ENCODE measurements at regions not wholly inside any gene's neighbourhood (a gene's known extent, or its start where the extent isn't known, plus 50 kb on each side); places are given as distances from the start of the nearest gene placed in this dataset.

DNA sequence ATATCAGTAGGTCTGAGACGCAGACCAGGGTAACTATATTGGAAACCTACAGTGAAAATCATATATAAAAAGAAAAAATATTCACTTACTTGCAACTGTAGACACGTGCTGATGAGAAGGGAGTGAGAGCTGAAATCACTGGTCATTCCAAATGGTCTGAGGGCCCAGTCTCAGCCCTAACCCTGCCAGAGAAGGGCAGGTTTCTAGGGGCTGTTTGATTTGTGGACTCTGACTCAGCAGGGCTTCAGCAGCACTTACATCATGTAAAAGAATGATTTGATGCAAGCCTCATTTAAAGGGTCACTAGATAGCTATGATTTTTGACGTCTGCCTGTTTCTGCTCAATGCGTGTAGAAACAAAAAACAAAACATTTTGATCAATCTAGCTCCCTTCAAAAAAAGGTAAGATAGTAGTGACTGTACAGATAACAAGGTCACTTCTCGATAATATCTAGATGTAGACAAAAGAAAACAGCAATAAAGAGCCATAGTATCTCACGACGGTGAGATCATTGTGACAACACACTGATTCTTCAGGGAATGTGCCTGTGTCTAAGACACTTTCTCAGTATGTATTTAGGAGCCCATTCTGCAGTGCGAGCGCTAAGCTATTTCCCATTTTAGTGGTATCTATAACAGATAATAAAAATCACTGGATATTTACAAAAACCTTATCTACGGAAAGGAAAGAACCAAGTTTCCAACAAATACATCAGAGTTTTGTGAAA lies 307.2 kb downstream of the HIVEP2 start:
- Mint-ChIP-seq H3K36me3 (ENCODE audit: low read depth) (peaks cover 10% of the 10 kb centered on the region; the same call in 2 of the 3 replicates), H3K9me3 (peaks cover 8% of the 10 kb centered on the region; the same call in 2 of the 3 replicates), H3K4me3 (no peak overlapping the region), H3K27me3 (ENCODE audit: insufficient read depth, low read depth, poor library complexity) (no peaks in the 10 kb centered on the region), H3K27ac (no peak overlapping the region), H3K4me1 (no peaks in the 10 kb centered on the region)
- Histone ChIP-seq H4K20me1 (replicated peaks; ENCODE audit: insufficient read depth) (no peaks in the 10 kb centered on the region), H3K79me2 (replicated peaks; ENCODE audit: insufficient read depth) (no peaks in the 10 kb centered on the region), H3K36me3 (ENCODE audit: insufficient read depth) (no peaks in the 10 kb centered on the region), H2AFZ (peak overlapping the region; percentile 63), H3K9me2 (ENCODE audit: insufficient read depth) (0 out of 2 replicates have a peak, but pooled peaks cover 14% of the 10 kb centered on the region), H3F3A (replicated peaks; ENCODE audit: low read depth) (no peaks in the 10 kb centered on the region), H3K4me1 (ENCODE audit: insufficient read depth) (no peaks in the 10 kb centered on the region), H3K4me3 (no peak overlapping the region), H3K4me2 (no peak overlapping the region), H3K27ac (ENCODE audit: low read depth) (no peak overlapping the region), H3K27me3 (ENCODE audit: insufficient read depth) (no peaks in the 10 kb centered on the region)
- TF ChIP-seq, protein P1, sequence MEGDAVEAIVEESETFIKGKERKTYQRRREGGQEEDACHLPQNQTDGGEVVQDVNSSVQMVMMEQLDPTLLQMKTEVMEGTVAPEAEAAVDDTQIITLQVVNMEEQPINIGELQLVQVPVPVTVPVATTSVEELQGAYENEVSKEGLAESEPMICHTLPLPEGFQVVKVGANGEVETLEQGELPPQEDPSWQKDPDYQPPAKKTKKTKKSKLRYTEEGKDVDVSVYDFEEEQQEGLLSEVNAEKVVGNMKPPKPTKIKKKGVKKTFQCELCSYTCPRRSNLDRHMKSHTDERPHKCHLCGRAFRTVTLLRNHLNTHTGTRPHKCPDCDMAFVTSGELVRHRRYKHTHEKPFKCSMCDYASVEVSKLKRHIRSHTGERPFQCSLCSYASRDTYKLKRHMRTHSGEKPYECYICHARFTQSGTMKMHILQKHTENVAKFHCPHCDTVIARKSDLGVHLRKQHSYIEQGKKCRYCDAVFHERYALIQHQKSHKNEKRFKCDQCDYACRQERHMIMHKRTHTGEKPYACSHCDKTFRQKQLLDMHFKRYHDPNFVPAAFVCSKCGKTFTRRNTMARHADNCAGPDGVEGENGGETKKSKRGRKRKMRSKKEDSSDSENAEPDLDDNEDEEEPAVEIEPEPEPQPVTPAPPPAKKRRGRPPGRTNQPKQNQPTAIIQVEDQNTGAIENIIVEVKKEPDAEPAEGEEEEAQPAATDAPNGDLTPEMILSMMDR (conservative IDR thresholded peaks at IDR 0.05; ENCODE audit: low read depth in 2 of 2): no peak
- TF ChIP-seq CREB1 (CRISPR knock-in tag; IDR thresholded peaks at IDR 0.05; ENCODE audit: low read depth) (no peak), JUNB (IDR thresholded peaks at IDR 0.05; ENCODE audit: unreplicated experiment) (no peak), EZH2 (IDR thresholded peaks at IDR 0.05; ENCODE audit: low read depth, unreplicated experiment) (no peak), ZNF331 (CRISPR knock-in tag; IDR thresholded peaks at IDR 0.05; ENCODE audit: low read depth) (no peak), NANOG (IDR thresholded peaks at IDR 0.05; ENCODE audit: borderline replicate concordance) (no peak), EZH2phosphoT487 (IDR thresholded peaks at IDR 0.05; ENCODE audit: unreplicated experiment) (no peak), ZNF114 (CRISPR knock-in tag; IDR thresholded peaks at IDR 0.05) (no peak), POLR2AphosphoS5 (IDR thresholded peaks at IDR 0.05; ENCODE audit: low read depth) (no peak), STAT1 (IDR thresholded peaks at IDR 0.05; ENCODE audit: unreplicated experiment) (no peak)
- TF ChIP-seq, protein P2, sequence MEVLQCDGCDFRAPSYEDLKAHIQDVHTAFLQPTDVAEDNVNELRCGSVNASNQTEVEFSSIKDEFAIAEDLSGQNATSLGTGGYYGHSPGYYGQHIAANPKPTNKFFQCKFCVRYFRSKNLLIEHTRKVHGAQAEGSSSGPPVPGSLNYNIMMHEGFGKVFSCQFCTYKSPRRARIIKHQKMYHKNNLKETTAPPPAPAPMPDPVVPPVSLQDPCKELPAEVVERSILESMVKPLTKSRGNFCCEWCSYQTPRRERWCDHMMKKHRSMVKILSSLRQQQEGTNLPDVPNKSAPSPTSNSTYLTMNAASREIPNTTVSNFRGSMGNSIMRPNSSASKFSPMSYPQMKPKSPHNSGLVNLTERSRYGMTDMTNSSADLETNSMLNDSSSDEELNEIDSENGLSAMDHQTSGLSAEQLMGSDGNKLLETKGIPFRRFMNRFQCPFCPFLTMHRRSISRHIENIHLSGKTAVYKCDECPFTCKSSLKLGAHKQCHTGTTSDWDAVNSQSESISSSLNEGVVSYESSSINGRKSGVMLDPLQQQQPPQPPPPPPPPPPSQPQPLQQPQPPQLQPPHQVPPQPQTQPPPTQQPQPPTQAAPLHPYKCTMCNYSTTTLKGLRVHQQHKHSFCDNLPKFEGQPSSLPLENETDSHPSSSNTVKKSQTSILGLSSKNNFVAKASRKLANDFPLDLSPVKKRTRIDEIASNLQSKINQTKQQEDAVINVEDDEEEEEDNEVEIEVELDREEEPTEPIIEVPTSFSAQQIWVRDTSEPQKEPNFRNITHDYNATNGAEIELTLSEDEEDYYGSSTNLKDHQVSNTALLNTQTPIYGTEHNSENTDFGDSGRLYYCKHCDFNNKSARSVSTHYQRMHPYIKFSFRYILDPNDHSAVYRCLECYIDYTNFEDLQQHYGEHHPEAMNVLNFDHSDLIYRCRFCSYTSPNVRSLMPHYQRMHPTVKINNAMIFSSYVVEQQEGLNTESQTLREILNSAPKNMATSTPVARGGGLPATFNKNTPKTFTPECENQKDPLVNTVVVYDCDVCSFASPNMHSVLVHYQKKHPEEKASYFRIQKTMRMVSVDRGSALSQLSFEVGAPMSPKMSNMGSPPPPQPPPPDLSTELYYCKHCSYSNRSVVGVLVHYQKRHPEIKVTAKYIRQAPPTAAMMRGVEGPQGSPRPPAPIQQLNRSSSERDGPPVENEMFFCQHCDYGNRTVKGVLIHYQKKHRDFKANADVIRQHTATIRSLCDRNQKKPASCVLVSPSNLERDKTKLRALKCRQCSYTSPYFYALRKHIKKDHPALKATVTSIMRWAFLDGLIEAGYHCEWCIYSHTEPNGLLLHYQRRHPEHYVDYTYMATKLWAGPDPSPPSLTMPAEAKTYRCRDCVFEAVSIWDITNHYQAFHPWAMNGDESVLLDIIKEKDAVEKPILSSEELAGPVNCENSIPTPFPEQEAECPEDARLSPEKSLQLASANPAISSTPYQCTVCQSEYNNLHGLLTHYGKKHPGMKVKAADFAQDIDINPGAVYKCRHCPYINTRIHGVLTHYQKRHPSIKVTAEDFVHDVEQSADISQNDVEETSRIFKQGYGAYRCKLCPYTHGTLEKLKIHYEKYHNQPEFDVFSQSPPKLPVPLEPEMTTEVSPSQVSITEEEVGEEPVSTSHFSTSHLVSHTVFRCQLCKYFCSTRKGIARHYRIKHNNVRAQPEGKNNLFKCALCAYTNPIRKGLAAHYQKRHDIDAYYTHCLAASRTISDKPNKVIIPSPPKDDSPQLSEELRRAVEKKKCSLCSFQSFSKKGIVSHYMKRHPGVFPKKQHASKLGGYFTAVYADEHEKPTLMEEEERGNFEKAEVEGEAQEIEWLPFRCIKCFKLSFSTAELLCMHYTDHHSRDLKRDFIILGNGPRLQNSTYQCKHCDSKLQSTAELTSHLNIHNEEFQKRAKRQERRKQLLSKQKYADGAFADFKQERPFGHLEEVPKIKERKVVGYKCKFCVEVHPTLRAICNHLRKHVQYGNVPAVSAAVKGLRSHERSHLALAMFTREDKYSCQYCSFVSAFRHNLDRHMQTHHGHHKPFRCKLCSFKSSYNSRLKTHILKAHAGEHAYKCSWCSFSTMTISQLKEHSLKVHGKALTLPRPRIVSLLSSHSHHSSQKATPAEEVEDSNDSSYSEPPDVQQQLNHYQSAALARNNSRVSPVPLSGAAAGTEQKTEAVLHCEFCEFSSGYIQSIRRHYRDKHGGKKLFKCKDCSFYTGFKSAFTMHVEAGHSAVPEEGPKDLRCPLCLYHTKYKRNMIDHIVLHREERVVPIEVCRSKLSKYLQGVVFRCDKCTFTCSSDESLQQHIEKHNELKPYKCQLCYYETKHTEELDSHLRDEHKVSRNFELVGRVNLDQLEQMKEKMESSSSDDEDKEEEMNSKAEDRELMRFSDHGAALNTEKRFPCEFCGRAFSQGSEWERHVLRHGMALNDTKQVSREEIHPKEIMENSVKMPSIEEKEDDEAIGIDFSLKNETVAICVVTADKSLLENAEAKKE (CRISPR knock-in tag; IDR thresholded peaks at IDR 0.05): no peak
- TF ChIP-seq, protein P3, sequence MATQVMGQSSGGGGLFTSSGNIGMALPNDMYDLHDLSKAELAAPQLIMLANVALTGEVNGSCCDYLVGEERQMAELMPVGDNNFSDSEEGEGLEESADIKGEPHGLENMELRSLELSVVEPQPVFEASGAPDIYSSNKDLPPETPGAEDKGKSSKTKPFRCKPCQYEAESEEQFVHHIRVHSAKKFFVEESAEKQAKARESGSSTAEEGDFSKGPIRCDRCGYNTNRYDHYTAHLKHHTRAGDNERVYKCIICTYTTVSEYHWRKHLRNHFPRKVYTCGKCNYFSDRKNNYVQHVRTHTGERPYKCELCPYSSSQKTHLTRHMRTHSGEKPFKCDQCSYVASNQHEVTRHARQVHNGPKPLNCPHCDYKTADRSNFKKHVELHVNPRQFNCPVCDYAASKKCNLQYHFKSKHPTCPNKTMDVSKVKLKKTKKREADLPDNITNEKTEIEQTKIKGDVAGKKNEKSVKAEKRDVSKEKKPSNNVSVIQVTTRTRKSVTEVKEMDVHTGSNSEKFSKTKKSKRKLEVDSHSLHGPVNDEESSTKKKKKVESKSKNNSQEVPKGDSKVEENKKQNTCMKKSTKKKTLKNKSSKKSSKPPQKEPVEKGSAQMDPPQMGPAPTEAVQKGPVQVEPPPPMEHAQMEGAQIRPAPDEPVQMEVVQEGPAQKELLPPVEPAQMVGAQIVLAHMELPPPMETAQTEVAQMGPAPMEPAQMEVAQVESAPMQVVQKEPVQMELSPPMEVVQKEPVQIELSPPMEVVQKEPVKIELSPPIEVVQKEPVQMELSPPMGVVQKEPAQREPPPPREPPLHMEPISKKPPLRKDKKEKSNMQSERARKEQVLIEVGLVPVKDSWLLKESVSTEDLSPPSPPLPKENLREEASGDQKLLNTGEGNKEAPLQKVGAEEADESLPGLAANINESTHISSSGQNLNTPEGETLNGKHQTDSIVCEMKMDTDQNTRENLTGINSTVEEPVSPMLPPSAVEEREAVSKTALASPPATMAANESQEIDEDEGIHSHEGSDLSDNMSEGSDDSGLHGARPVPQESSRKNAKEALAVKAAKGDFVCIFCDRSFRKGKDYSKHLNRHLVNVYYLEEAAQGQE (IDR thresholded peaks at IDR 0.05; ENCODE audit: unreplicated experiment): no peak
- TF ChIP-seq, protein P4, sequence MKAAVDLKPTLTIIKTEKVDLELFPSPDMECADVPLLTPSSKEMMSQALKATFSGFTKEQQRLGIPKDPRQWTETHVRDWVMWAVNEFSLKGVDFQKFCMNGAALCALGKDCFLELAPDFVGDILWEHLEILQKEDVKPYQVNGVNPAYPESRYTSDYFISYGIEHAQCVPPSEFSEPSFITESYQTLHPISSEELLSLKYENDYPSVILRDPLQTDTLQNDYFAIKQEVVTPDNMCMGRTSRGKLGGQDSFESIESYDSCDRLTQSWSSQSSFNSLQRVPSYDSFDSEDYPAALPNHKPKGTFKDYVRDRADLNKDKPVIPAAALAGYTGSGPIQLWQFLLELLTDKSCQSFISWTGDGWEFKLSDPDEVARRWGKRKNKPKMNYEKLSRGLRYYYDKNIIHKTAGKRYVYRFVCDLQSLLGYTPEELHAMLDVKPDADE (IDR thresholded peaks at IDR 0.05): no peak
- no peak for ATAC-seq
- DNase-seq (ENCODE audit: low spot score): no peak
